NB4 (cell line): ENCODE measurements at regions not wholly inside any gene's neighbourhood (a gene's known extent, or its start where the extent isn't known, plus 50 kb on each side); places are given as distances from the start of the nearest gene placed in this dataset.

Source experiments
- CTCF ChIP-seq: IDR thresholded peaks from one replicate; pipeline ENCODE4 v1.5.1; 2012; ENCODE audit warnings: low read depth, low read length
- MAX ChIP-seq: IDR thresholded peaks from 2 replicates; pipeline ENCODE4 v1.6.1; 2011; ENCODE audit warnings: low read depth, low read length
- POLR2A ChIP-seq: IDR thresholded peaks from 2 replicates; pipeline ENCODE4 v1.6.1; 2011; ENCODE audit warnings: mild to moderate bottlenecking; ENCODE audit not compliant: insufficient read length; ENCODE audit errors: extremely low read depth

- TF ChIP-seq POLR2A (no peak), MAX (no peak), CTCF (no peak)
Measured at GRCh38 chr1:70915258-70916033, 132.2 kb downstream of the PTGER3 start.
